Hepatocyte (in vitro differentiated cells): ENCODE measurements at regions not wholly inside any gene's neighbourhood (a gene's known extent, or its start where the extent isn't known, plus 50 kb on each side); places are given as distances from the start of the nearest gene placed in this dataset.

ENCODE experiments used
- EZH2 ChIP-seq: fragments of 200-600 bp; sonication (generic); IDR thresholded peaks from 2 replicates; pipeline ENCODE4 v1.6.1; 2016; ENCODE audit warnings: antibody characterized with exemption, mild to moderate bottlenecking, borderline replicate concordance
- TF ChIP-seq, protein P1 (sequence below): fragments of 200-600 bp; sonication (generic); IDR thresholded peaks from 2 replicates; pipeline ENCODE4 v1.5.1; 2016; ENCODE audit warnings: antibody characterized with exemption, mild to moderate bottlenecking; ENCODE audit not compliant: poor library complexity

- no peak for TF ChIP-seq EZH2
- TF ChIP-seq, protein P1, sequence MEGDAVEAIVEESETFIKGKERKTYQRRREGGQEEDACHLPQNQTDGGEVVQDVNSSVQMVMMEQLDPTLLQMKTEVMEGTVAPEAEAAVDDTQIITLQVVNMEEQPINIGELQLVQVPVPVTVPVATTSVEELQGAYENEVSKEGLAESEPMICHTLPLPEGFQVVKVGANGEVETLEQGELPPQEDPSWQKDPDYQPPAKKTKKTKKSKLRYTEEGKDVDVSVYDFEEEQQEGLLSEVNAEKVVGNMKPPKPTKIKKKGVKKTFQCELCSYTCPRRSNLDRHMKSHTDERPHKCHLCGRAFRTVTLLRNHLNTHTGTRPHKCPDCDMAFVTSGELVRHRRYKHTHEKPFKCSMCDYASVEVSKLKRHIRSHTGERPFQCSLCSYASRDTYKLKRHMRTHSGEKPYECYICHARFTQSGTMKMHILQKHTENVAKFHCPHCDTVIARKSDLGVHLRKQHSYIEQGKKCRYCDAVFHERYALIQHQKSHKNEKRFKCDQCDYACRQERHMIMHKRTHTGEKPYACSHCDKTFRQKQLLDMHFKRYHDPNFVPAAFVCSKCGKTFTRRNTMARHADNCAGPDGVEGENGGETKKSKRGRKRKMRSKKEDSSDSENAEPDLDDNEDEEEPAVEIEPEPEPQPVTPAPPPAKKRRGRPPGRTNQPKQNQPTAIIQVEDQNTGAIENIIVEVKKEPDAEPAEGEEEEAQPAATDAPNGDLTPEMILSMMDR: no peak
Measured at GRCh38 chrX:8027827-8028226, 100.6 kb upstream of the PNPLA4 start.
